IMR-90 (cell line): ENCODE measurements at regions not wholly inside any gene's neighbourhood (a gene's known extent, or its start where the extent isn't known, plus 50 kb on each side); places are given as distances from the start of the nearest gene placed in this dataset.

Experiments
- ATAC-seq: fragments of 200-7000 bp; cut with Tn5 transposase; 2 replicates; pipeline ENCODE4 v1.9.1; 2020; ENCODE audit warnings: low read depth, mild to moderate bottlenecking, moderate library complexity
- BruUV-seq: library from RNA; stranded (reverse); fragments of 400-500 nt; replicated peaks from 2 replicates; lab custom pipeline; 2021; lab: Mats Ljungman, UMichigan
- CTCF ChIA-PET: fragments of 300-600 bp; formaldehyde crosslinking; extraction: SDS; loops from one replicate; lab custom pipeline; 2021; ENCODE audit warnings: antibody characterized with exemption; lab: Yijun Ruan, JAX
- POLR2A ChIA-PET: fragments of 300-600 bp; sonication (Branson Sonifier 250); formaldehyde crosslinking; loops from one replicate; lab custom pipeline; 2022; ENCODE audit warnings: antibody characterized with exemption; ENCODE audit not compliant: unreplicated experiment; lab: Charles Lee
- DNase-seq: peaks from one replicate; pipeline ENCODE4 v3.0.0; 2013
- H2AFZ ChIP-seq: replicated peaks from 2 replicates; pipeline ENCODE3; 2013; ENCODE audit warnings: low read length, mild to moderate bottlenecking; ENCODE audit not compliant: poor library complexity
- H2AK5ac ChIP-seq: 2 replicates; pipeline ENCODE4 v1.6.1; 2013; ENCODE audit warnings: low read depth, low read length, inconsistent platforms
- H2AK9ac ChIP-seq: replicated peaks from 2 replicates; pipeline ENCODE3; 2013; ENCODE audit warnings: mild to moderate bottlenecking, low read depth, low read length, moderate library complexity; ENCODE audit not compliant: poor library complexity
- H2BK120ac ChIP-seq: 2 replicates; pipeline ENCODE4 v1.6.1; 2013; ENCODE audit warnings: low read depth, low read length, inconsistent platforms
- H2BK15ac ChIP-seq: 3 replicates; pipeline ENCODE4 v1.6.1; 2013; ENCODE audit warnings: low read depth, low read length, inconsistent platforms
- H2BK20ac ChIP-seq: 2 replicates; pipeline ENCODE4 v1.6.1; 2013; ENCODE audit warnings: low read depth, mild to moderate bottlenecking, inconsistent platforms, low read length, moderate library complexity
- H2BK5ac ChIP-seq: 2 replicates; pipeline ENCODE4 v1.6.1; 2013; ENCODE audit warnings: mild to moderate bottlenecking, low read depth, low read length, inconsistent platforms; ENCODE audit not compliant: poor library complexity, severe bottlenecking
- H3K14ac ChIP-seq: replicated peaks from 2 replicates; pipeline ENCODE4 v1.6.1; 2013; ENCODE audit warnings: low read depth, low read length, inconsistent platforms
- H3K18ac ChIP-seq: 2 replicates; pipeline ENCODE4 v1.6.1; 2013; ENCODE audit warnings: low read depth, low read length, control low read depth
- H3K23ac ChIP-seq: 2 replicates; pipeline ENCODE4 v1.6.1; 2013; ENCODE audit warnings: low read depth, low read length, inconsistent platforms
- H3K27ac ChIP-seq: 2 replicates; pipeline ENCODE4 v1.5.1; 2013; ENCODE audit warnings: mild to moderate bottlenecking, control low read depth, low read length; ENCODE audit not compliant: insufficient read depth
- H3K27me3 ChIP-seq: 2 replicates; pipeline ENCODE4 v1.6.1; 2013; ENCODE audit warnings: low read length; ENCODE audit not compliant: control insufficient read depth, insufficient read depth
- H3K36me3 ChIP-seq: 2 replicates; pipeline ENCODE4 v1.6.1; 2013; ENCODE audit warnings: low read length, mixed read lengths; ENCODE audit not compliant: control insufficient read depth, insufficient read depth
- H3K4ac ChIP-seq: 2 replicates; pipeline ENCODE4 v1.6.1; 2013; ENCODE audit warnings: low read depth, low read length, inconsistent platforms
- H3K4me1 ChIP-seq: 2 replicates; pipeline ENCODE4 v1.6.1; 2013; ENCODE audit warnings: low read length, mixed read lengths; ENCODE audit not compliant: control insufficient read depth, insufficient read depth
- H3K4me2 ChIP-seq: 2 replicates; pipeline ENCODE4 v1.6.1; 2013; ENCODE audit warnings: low read depth, mild to moderate bottlenecking, control low read depth, low read length, moderate library complexity
- H3K4me3 ChIP-seq: 2 replicates; pipeline ENCODE4 v1.5.1; 2013; ENCODE audit warnings: low read depth, mild to moderate bottlenecking, control low read depth, low read length, moderate library complexity; ENCODE audit not compliant: insufficient read depth
- H3K56ac ChIP-seq: 2 replicates; pipeline ENCODE4 v1.6.1; 2013; ENCODE audit warnings: low read length, inconsistent platforms; ENCODE audit not compliant: insufficient read depth; ENCODE audit errors: extremely low read depth
- H3K79me1 ChIP-seq, 2 experiments: 2 replicates each; pipeline ENCODE4 v1.6.1; 2013; ENCODE audit warnings: low read length in 2 of 2, inconsistent platforms in 1 of 2, low read depth in 1 of 2
- H3K9ac ChIP-seq: 2 replicates; pipeline ENCODE4 v1.6.1; 2013; ENCODE audit warnings: low read depth, low read length, control low read depth
- H3K9me1 ChIP-seq: 2 replicates; pipeline ENCODE4 v1.6.1; 2013; ENCODE audit warnings: low read length, inconsistent platforms; ENCODE audit not compliant: insufficient read depth
- H3K9me3 ChIP-seq: 2 replicates; pipeline ENCODE4 v1.6.1; 2013; ENCODE audit warnings: low read length; ENCODE audit not compliant: control insufficient read depth, insufficient read depth
- H4K20me1 ChIP-seq: 2 replicates; pipeline ENCODE4 v1.6.1; 2013; ENCODE audit warnings: low read length, inconsistent platforms; ENCODE audit not compliant: insufficient read depth
- H4K5ac ChIP-seq: 2 replicates; pipeline ENCODE4 v1.6.1; 2013; ENCODE audit warnings: mild to moderate bottlenecking, low read depth, low read length, control low read depth
- H4K8ac ChIP-seq, 2 experiments: 2 replicates each; pipeline ENCODE4 v1.6.1; 2013; ENCODE audit warnings: low read depth in 2 of 2, low read length in 2 of 2, control low read depth in 1 of 2, inconsistent platforms in 1 of 2
- H4K91ac ChIP-seq: 2 replicates; pipeline ENCODE4 v1.6.1; 2013; ENCODE audit warnings: low read depth, low read length, inconsistent platforms; ENCODE audit not compliant: insufficient read depth
- FOS ChIP-seq: fragments of 150-350 bp; IDR thresholded peaks from 2 replicates; pipeline ENCODE4 v1.6.1; 2016; ENCODE audit warnings: low read depth, low read length
- MAFK ChIP-seq: IDR thresholded peaks from 2 replicates; pipeline ENCODE4 v1.6.1; 2012; ENCODE audit warnings: low read depth, low read length, improper control_type of control experiment
- WGBS, 2 experiments: methylation state at CpG; one replicate each; pipeline versions ENCODE4 v1.1.5 to v1.1.7; 2013; ENCODE audit warnings: missing lambda C conversion rate in 2 of 2; ENCODE audit not compliant: insufficient read length in 1 of 2; ENCODE audit errors: extremely low coverage in 2 of 2; 5-methylcytosine and 5-hydroxymethylcytosine counted together
- dilution Hi-C: fragments of 300-500 bp; cut with HindIII; formaldehyde crosslinking; loops from one replicate; pipeline ENCODE4 v1.14.3; 2018; ENCODE audit warnings: low sequenced_read_pairs; ENCODE audit not compliant: unreplicated experiment
- in situ Hi-C: fragments of 300-500 bp; cut with MboI; formaldehyde crosslinking; loops from 3 replicates; pipeline ENCODE4 v1.14.3; 2019; ENCODE audit warnings: low sequenced_read_pairs, inconsistent platforms, mixed read lengths
- intact Hi-C: fragments of 100-400 bp; cut with micrococcal nuclease; formaldehyde crosslinking; loops from 2 replicates; pipeline ENCODE4 v1.10.0; 2022

- Histone ChIP-seq H3K18ac (peak overlapping the region; percentile 60; the same call in 1 of the 2 replicates), H3K4me1 (no peaks in the 10 kb centered on the region), H2AFZ (no peak overlapping the region), H3K4me3 (no peak overlapping the region), H3K4me2 (peak overlapping the region; percentile 24; the same call in 1 of the 2 replicates), H3K4ac (no peak overlapping the region), H2BK5ac (no peak overlapping the region), H4K91ac (0 out of 2 replicates have a peak overlapping the region, but pooled peaks have one; percentile 19), H4K20me1 (no peaks in the 10 kb centered on the region), H3K23ac (no peak overlapping the region), H3K27ac (no peak overlapping the region), H2AK5ac (no peak overlapping the region), H3K56ac (no peak overlapping the region), H4K5ac (no peak overlapping the region), H3K14ac (no peak overlapping the region), H3K79me1 (no peaks in the 10 kb centered on the region), H2BK20ac (peak overlapping the region; percentile 17; the same call in 1 of the 2 replicates), H3K27me3 (no peaks in the 10 kb centered on the region), H2BK120ac (no peak overlapping the region), H4K8ac (peak overlapping the region in 1 of 2 experiments; percentile 56; a peak in 1 of 4 replicates), H3K9me3 (no peaks in the 10 kb centered on the region), H2BK15ac (peak overlapping the region; percentile 30; the same call in 1 of the 3 replicates), H2AK9ac (no peak overlapping the region), H3K36me3 (no peaks in the 10 kb centered on the region), H3K9me1 (no peaks in the 10 kb centered on the region), H3K9ac (no peak overlapping the region)
- dilution Hi-C loops = no loop called here
- no TSS peak for BruUV-seq
- CTCF ChIA-PET = no interaction called here
- in situ Hi-C loops = no loop called here
- peak; percentile 92 for DNase-seq
- intact Hi-C loops = no loop called here
- WGBS, 2 experiments = no CpG with 5 or more reads among the region's 2 CpGs
- POLR2A ChIA-PET = no interaction called here
- peak; percentile 48 for ATAC-seq
- no peak for TF ChIP-seq MAFK
- TF ChIP-seq FOS = peak; percentile 7; the same call in 1 of the 2 replicates
Measured at GRCh38 chr5:110880413-110880812, 141.6 kb downstream of the SLC25A46 start.
